ENCODE measurements at regions not wholly inside any gene's neighbourhood (a gene's known extent, or its start where the extent isn't known, plus 50 kb on each side); places are given as distances from the start of the nearest gene placed in this dataset.

DNA sequence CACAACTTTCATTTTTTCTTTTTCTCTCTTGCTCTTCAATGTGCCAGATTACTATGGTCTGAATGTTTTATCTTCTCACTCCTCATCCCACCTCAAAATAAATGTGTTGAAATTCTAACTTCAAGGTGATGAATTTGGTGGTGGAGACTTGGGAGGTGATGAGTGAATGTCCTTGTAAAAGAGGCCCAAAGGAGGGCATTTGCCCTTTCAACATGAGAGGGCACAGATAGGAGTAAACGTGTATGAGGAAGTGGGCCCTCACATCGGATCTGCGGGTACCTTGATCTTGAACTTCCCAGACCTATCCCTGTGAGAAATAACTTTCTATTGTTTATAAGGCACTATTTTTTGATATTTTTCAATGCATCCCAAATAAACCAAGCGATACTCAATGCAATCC is 412.3 kb upstream of the ADGRL2 start (continued):
- TF ChIP-seq NRF1 (IDR thresholded peaks at IDR 0.05; ENCODE audit: low read depth, low read length) (no peak), GTF2F1 (IDR thresholded peaks at IDR 0.05; ENCODE audit: borderline replicate concordance, low read depth, low read length) (no peak), CBX5 (IDR thresholded peaks at IDR 0.05; ENCODE audit: low read depth, low read length) (no peak), POLR2AphosphoS5 (IDR thresholded peaks at IDR 0.05; ENCODE audit: low read depth, low read length) (no peak), POLR2A (IDR thresholded peaks at IDR 0.05; ENCODE audit: control extremely low read depth in 1 of 2, low read depth in 2 of 2, low read length in 2 of 2) (no peak)
- TF ChIP-seq, protein P1, sequence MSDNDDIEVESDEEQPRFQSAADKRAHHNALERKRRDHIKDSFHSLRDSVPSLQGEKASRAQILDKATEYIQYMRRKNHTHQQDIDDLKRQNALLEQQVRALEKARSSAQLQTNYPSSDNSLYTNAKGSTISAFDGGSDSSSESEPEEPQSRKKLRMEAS (IDR thresholded peaks at IDR 0.05): no peak

Measured in H1 (cell line).